ENCODE measurements at regions not wholly inside any gene's neighbourhood (a gene's known extent, or its start where the extent isn't known, plus 50 kb on each side); places are given as distances from the start of the nearest gene placed in this dataset.

DNA sequence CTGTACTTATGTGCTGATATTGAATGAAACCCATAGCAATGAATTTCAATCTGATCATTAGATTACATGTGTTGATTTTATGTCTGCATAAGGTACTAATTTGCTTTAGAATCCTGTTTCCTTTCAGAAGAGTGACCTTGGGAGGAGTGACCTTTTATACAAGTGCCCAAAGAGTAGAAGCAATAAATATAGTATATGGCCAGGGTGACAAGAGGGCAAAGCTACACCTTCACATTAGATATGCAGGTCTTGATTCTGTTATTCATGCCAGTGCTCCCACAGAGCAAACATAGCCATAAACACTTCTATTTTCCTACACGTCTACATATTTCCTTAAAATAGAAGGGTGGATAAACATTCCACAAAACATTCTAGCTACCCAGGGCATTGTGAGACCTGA, 158.2 kb upstream of the RAP2B start:
- H3K27ac ChIP-seq: no peak overlapping the region
- no peaks in the 10 kb centered on the region for H3K9me3 ChIP-seq (ENCODE audit: low read depth)
- Mint-ChIP-seq H3K36me3 (no peaks in the 10 kb centered on the region), H3K9me3 (no peaks in the 10 kb centered on the region), H3K4me3 (no peak overlapping the region), H3K27ac (peak overlapping the region; percentile 50), H3K27me3 (ENCODE audit: insufficient read depth, low read depth) (peaks cover 2% of the 10 kb centered on the region), H3K4me1 (peaks cover 18% of the 10 kb centered on the region)
- no peak overlapping the region for H2AFZ ChIP-seq (replicated peaks)
- no peaks in the 10 kb centered on the region for H3F3A ChIP-seq (ENCODE audit: low read depth)
- no peak for DNase-seq (ENCODE audit: low spot score)
- H3K27me3 ChIP-seq: no peaks in the 10 kb centered on the region
- no peak overlapping the region for H3K4me3 ChIP-seq
- no peak overlapping the region for H3K4me2 ChIP-seq
- no peaks in the 10 kb centered on the region for H3K79me2 ChIP-seq (ENCODE audit: low read depth)
- H3K9ac ChIP-seq: no peak overlapping the region
- no peaks in the 10 kb centered on the region for H3K36me3 ChIP-seq
- H3K4me1 ChIP-seq: no peaks in the 10 kb centered on the region
- no peaks in the 10 kb centered on the region for H4K20me1 ChIP-seq (ENCODE audit: low read depth)
- TF ChIP-seq, protein P1, sequence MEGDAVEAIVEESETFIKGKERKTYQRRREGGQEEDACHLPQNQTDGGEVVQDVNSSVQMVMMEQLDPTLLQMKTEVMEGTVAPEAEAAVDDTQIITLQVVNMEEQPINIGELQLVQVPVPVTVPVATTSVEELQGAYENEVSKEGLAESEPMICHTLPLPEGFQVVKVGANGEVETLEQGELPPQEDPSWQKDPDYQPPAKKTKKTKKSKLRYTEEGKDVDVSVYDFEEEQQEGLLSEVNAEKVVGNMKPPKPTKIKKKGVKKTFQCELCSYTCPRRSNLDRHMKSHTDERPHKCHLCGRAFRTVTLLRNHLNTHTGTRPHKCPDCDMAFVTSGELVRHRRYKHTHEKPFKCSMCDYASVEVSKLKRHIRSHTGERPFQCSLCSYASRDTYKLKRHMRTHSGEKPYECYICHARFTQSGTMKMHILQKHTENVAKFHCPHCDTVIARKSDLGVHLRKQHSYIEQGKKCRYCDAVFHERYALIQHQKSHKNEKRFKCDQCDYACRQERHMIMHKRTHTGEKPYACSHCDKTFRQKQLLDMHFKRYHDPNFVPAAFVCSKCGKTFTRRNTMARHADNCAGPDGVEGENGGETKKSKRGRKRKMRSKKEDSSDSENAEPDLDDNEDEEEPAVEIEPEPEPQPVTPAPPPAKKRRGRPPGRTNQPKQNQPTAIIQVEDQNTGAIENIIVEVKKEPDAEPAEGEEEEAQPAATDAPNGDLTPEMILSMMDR (IDR thresholded peaks at IDR 0.05): no peak
- TF ChIP-seq EZH2 (IDR thresholded peaks at IDR 0.05): no peak
- no peak for TF ChIP-seq EZH2phosphoT487 (IDR thresholded peaks at IDR 0.05)

DNA sequence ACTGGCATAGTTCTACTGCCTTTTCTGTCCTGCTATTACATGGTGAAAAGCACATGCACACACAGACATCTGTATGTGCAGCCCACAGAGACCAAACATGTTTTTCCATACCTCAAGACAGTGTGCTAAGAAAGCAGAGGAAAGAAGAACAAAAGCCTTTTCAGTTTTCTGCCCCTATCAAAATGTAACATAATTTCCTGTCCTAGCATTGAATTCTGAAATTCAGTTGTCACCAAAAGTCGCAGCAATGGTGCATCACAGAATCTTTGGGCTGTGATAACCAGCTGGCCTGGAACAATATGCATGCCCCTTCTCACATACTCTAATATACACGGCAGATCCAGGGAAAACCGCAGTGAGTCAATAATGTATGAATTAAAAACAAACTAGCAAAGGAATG, 153.8 kb upstream of the RAP2B start:
- no peaks in the 10 kb centered on the region for H3K79me2 ChIP-seq (ENCODE audit: low read depth)

DNA sequence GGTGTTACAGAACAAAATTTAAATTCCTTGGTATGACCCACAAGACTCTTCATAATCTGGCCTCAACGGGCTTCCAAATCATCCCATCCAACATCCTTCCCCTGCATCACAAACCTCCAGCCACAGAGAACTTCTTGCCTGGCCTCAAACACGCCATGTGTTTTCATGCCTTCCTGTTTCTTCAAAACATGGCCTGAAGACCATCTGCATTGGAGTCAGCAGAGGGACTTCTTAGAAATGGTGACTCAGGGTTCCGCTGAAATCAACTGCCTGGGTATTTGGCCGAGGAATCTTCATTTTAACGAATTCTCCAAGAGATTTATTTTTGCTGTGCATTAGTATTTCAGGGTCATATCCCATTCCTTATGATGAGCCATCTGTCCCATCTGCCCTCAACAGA, 138.1 kb upstream of the RAP2B start:
- Mint-ChIP-seq H3K36me3 (no peaks in the 10 kb centered on the region), H3K4me3 (no peak overlapping the region), H3K9me3 (peaks cover 4% of the 10 kb centered on the region), H3K4me1 (peaks cover 6% of the 10 kb centered on the region), H3K27ac (no peak overlapping the region), H3K27me3 (ENCODE audit: insufficient read depth, low read depth) (no peaks in the 10 kb centered on the region)
- no peaks in the 10 kb centered on the region for H4K20me1 ChIP-seq (ENCODE audit: low read depth)
- no peaks in the 10 kb centered on the region for H3K36me3 ChIP-seq
- H2AFZ ChIP-seq (replicated peaks): no peak overlapping the region
- no peaks in the 10 kb centered on the region for H3K4me1 ChIP-seq
- H3K9me3 ChIP-seq (ENCODE audit: low read depth): no peaks in the 10 kb centered on the region
- no peak for DNase-seq (ENCODE audit: low spot score)
- TF ChIP-seq, protein P1 (IDR thresholded peaks at IDR 0.05): no peak
- TF ChIP-seq EZH2 (IDR thresholded peaks at IDR 0.05) (no peak), EZH2phosphoT487 (IDR thresholded peaks at IDR 0.05) (no peak)
- no peaks in the 10 kb centered on the region for H3K27me3 ChIP-seq
- H3K27ac ChIP-seq: no peak overlapping the region
- H3K79me2 ChIP-seq (ENCODE audit: low read depth): no peaks in the 10 kb centered on the region
- H3K9ac ChIP-seq: no peak overlapping the region
- H3F3A ChIP-seq (ENCODE audit: low read depth): no peaks in the 10 kb centered on the region
- no peak overlapping the region for H3K4me2 ChIP-seq
- no peak overlapping the region for H3K4me3 ChIP-seq

More for the DNA sequence above, 153.8 kb upstream of the RAP2B start:
- Histone ChIP-seq H3F3A (ENCODE audit: low read depth) (no peaks in the 10 kb centered on the region), H3K4me2 (no peak overlapping the region), H2AFZ (replicated peaks) (no peak overlapping the region), H3K9me3 (ENCODE audit: low read depth) (no peaks in the 10 kb centered on the region), H3K4me3 (no peak overlapping the region), H3K27ac (no peak overlapping the region), H3K36me3 (no peaks in the 10 kb centered on the region), H3K4me1 (no peaks in the 10 kb centered on the region), H3K27me3 (no peaks in the 10 kb centered on the region), H3K9ac (no peak overlapping the region), H4K20me1 (ENCODE audit: low read depth) (no peaks in the 10 kb centered on the region)
- H3K4me1 Mint-ChIP-seq: peaks cover 10% of the 10 kb centered on the region
- no peaks in the 10 kb centered on the region for H3K36me3 Mint-ChIP-seq
- no peaks in the 10 kb centered on the region for H3K27me3 Mint-ChIP-seq (ENCODE audit: insufficient read depth, low read depth)
- DNase-seq (ENCODE audit: low spot score): no peak
- no peak overlapping the region for H3K4me3 Mint-ChIP-seq
- no peak for TF ChIP-seq EZH2phosphoT487 (IDR thresholded peaks at IDR 0.05)
- no peak for TF ChIP-seq EZH2 (IDR thresholded peaks at IDR 0.05)
- TF ChIP-seq, protein P1 (IDR thresholded peaks at IDR 0.05): no peak
- no peak overlapping the region for H3K27ac Mint-ChIP-seq
- H3K9me3 Mint-ChIP-seq: no peaks in the 10 kb centered on the region
